H9 (cell line): ENCODE measurements at regions not wholly inside any gene's neighbourhood (a gene's known extent, or its start where the extent isn't known, plus 50 kb on each side); places are given as distances from the start of the nearest gene placed in this dataset.
A peak's percentile ranks its signal among the peaks of the same experiment; 100 is the strongest.
"Not testable (repeated sequence)": the region's sequence is repeated elsewhere in the genome, so short reads cannot be mapped to it uniquely, and the experiment has no call there.

ENCODE experiments used
- DNase-seq: peaks from one replicate; pipeline ENCODE4 v3.0.0-alpha.2; 2017
- H2AFZ ChIP-seq: one replicate; pipeline ENCODE4 v1.6.1; 2013; ENCODE audit warnings: mild to moderate bottlenecking, low read length, control low read depth, moderate library complexity
- H2AK5ac ChIP-seq: 2 replicates; pipeline ENCODE4 v1.6.1; 2013; ENCODE audit warnings: low read length, control low read depth, mixed read lengths; ENCODE audit not compliant: insufficient read length
- H2BK120ac ChIP-seq: one replicate; pipeline ENCODE4 v1.6.1; 2013; ENCODE audit warnings: low read depth, mild to moderate bottlenecking, low read length, control low read depth, inconsistent platforms; ENCODE audit not compliant: poor library complexity, severe bottlenecking
- H2BK12ac ChIP-seq: 2 replicates; pipeline ENCODE4 v1.6.1; 2013; ENCODE audit warnings: low read length, control low read depth, mixed read lengths, low read depth; ENCODE audit not compliant: insufficient read length
- H2BK15ac ChIP-seq: 2 replicates; pipeline ENCODE4 v1.6.1; 2013; ENCODE audit warnings: low read depth, low read length, control low read depth
- H2BK20ac ChIP-seq: one replicate; pipeline ENCODE4 v1.6.1; 2013; ENCODE audit warnings: low read depth, mild to moderate bottlenecking, low read length, control low read depth, inconsistent platforms; ENCODE audit not compliant: poor library complexity, severe bottlenecking
- H2BK5ac ChIP-seq: 2 replicates; pipeline ENCODE4 v1.6.1; 2013; ENCODE audit warnings: low read length, control low read depth, mixed read lengths; ENCODE audit not compliant: insufficient read length
- H3K14ac ChIP-seq: 2 replicates; pipeline ENCODE4 v1.6.1; 2013; ENCODE audit warnings: low read length, control low read depth; ENCODE audit not compliant: insufficient read depth
- H3K18ac ChIP-seq: 2 replicates; pipeline ENCODE4 v1.6.1; 2013; ENCODE audit warnings: low read depth, mild to moderate bottlenecking, mixed read lengths, low read length, control low read depth; ENCODE audit not compliant: insufficient read length
- H3K23ac ChIP-seq: 2 replicates; pipeline ENCODE4 v1.6.1; 2013; ENCODE audit warnings: low read length, control low read depth, mixed read lengths, low read depth; ENCODE audit not compliant: insufficient read length
- H3K23me2 ChIP-seq: 2 replicates; pipeline ENCODE4 v1.6.1; 2013; ENCODE audit warnings: low read depth, mild to moderate bottlenecking, mixed read lengths, low read length, control low read depth; ENCODE audit not compliant: insufficient read length, poor library complexity, severe bottlenecking
- H3K27ac ChIP-seq: 2 replicates; pipeline ENCODE4 v1.5.1; 2013; ENCODE audit warnings: low read length, control low read depth, mixed read lengths, low read depth; ENCODE audit not compliant: insufficient read length
- H3K27me3 ChIP-seq: 2 replicates; pipeline ENCODE4 v1.6.1; 2013; ENCODE audit warnings: low read length, control low read depth, inconsistent platforms; ENCODE audit not compliant: insufficient read depth
- H3K4ac ChIP-seq: 2 replicates; pipeline ENCODE4 v1.6.1; 2013; ENCODE audit warnings: low read depth, mild to moderate bottlenecking, control low read depth, inconsistent platforms, low read length, moderate library complexity
- H3K4me1 ChIP-seq: 2 replicates; pipeline ENCODE4 v1.6.1; 2013; ENCODE audit warnings: low read length, control low read depth, inconsistent platforms; ENCODE audit not compliant: insufficient read depth
- H3K4me2 ChIP-seq: 2 replicates; pipeline ENCODE4 v1.6.1; 2013; ENCODE audit warnings: low read length, control low read depth, mixed read lengths; ENCODE audit not compliant: insufficient read length, insufficient read depth
- H3K56ac ChIP-seq: 2 replicates; pipeline ENCODE4 v1.6.1; 2013; ENCODE audit warnings: low read depth, mild to moderate bottlenecking, mixed read lengths, low read length, control low read depth; ENCODE audit not compliant: insufficient read length
- H3K79me1 ChIP-seq: 2 replicates; pipeline ENCODE4 v1.6.1; 2013; ENCODE audit warnings: low read depth, mild to moderate bottlenecking, moderate library complexity, low read length, control low read depth, inconsistent platforms; ENCODE audit not compliant: insufficient read depth, poor library complexity, severe bottlenecking
- H3K79me2 ChIP-seq: 2 replicates; pipeline ENCODE4 v1.6.1; 2013; ENCODE audit warnings: low read length, control low read depth, inconsistent platforms; ENCODE audit not compliant: insufficient read depth
- H3K9ac ChIP-seq: 2 replicates; pipeline ENCODE4 v1.6.1; 2013; ENCODE audit warnings: low read length, control low read depth, mixed read lengths; ENCODE audit not compliant: insufficient read length; ENCODE audit errors: extremely low read depth
- H3K9me3 ChIP-seq: one replicate; pipeline ENCODE4 v1.6.1; 2013; ENCODE audit warnings: low read depth, low read length, inconsistent platforms; ENCODE audit not compliant: control insufficient read depth
- H3T11ph ChIP-seq: one replicate; pipeline ENCODE4 v1.6.1; 2013; ENCODE audit warnings: mild to moderate bottlenecking, low read length, control low read depth, inconsistent platforms
- H4K20me1 ChIP-seq: one replicate; pipeline ENCODE4 v1.6.1; 2013; ENCODE audit not compliant: control insufficient read depth, insufficient read length, insufficient read depth
- H4K5ac ChIP-seq: 2 replicates; pipeline ENCODE4 v1.6.1; 2013; ENCODE audit warnings: low read depth, mild to moderate bottlenecking, mixed read lengths, low read length, control low read depth; ENCODE audit not compliant: insufficient read length
- H4K8ac ChIP-seq: replicated peaks from 2 replicates; pipeline ENCODE4 v1.6.1; 2013; ENCODE audit warnings: low read length, control low read depth, mixed read lengths, low read depth; ENCODE audit not compliant: insufficient read length
- H4K91ac ChIP-seq: 2 replicates; pipeline ENCODE4 v1.6.1; 2013; ENCODE audit warnings: low read depth, mild to moderate bottlenecking, moderate library complexity, mixed read lengths, low read length, control low read depth; ENCODE audit not compliant: insufficient read length
- H3K27ac Mint-ChIP-seq, 3 experiments: 2 replicates in 2 of 3; 3 replicates in 1 of 3; pipeline ENCODE4 v1.8.0; 2020 to 2021; ENCODE audit warnings: mixed read lengths in 3 of 3, mild to moderate bottlenecking in 1 of 3, moderate library complexity in 1 of 3
- H3K27me3 Mint-ChIP-seq: 2 replicates; pipeline ENCODE4 v1.8.0; 2021; ENCODE audit warnings: low read depth, mild to moderate bottlenecking, moderate library complexity, mixed read lengths
- H3K36me3 Mint-ChIP-seq, 3 experiments: 2 replicates in 2 of 3; 3 replicates in 1 of 3; pipeline ENCODE4 v1.8.0; 2020 to 2021; ENCODE audit warnings: low read depth in 3 of 3, mixed read lengths in 3 of 3; ENCODE audit not compliant: insufficient read depth in 1 of 3
- H3K4me1 Mint-ChIP-seq, 2 experiments: 2 replicates each; pipeline ENCODE4 v1.8.0; 2020; ENCODE audit warnings: mixed read lengths in 2 of 2
- H3K4me3 Mint-ChIP-seq, 2 experiments: 2 replicates in 1 of 2; 3 replicates in 1 of 2; pipeline ENCODE4 v1.8.0; 2020 to 2021; ENCODE audit warnings: mild to moderate bottlenecking in 2 of 2, mixed read lengths in 2 of 2, moderate library complexity in 1 of 2
- H3K9me3 Mint-ChIP-seq, 2 experiments: 2 replicates in 1 of 2; 3 replicates in 1 of 2; pipeline ENCODE4 v1.8.0; 2020; ENCODE audit warnings: mild to moderate bottlenecking in 2 of 2, mixed read lengths in 2 of 2, moderate library complexity in 1 of 2
- WGBS: extraction: QIAGEN DNeasy Blood & Tissue Kit; methylation state at CpG from one replicate; pipeline ENCODE4 v1.1.7; 2013; ENCODE audit warnings: missing lambda C conversion rate, low lambda C conversion rate, mixed read lengths; ENCODE audit not compliant: insufficient read length; ENCODE audit errors: extremely low coverage; 5-methylcytosine and 5-hydroxymethylcytosine counted together

DNA sequence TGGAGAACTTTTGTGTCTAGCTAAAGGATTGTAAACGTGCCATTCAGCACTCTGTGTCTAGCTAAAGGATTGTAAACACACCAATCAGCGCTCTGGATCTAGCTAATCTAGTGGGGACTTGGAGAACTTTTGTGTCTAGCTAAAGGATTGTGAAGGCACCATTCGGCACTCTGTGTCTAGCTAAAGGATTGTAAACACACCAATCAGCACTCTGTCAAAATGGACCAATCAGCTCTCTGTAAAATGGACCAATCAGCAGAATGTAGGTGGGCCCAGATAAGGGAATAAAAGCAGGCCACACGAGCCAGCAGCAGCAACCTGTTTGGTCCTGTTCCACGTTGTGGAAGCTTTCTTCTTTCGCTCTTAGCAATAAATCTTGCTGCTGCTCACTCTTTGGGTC is 98.4 kb upstream of the UBASH3B start:
- not testable (repeated sequence) for H2BK5ac ChIP-seq, H3K27ac ChIP-seq, H2BK12ac ChIP-seq, H4K5ac ChIP-seq, H3K23me2 ChIP-seq, H3T11ph ChIP-seq, H2AK5ac ChIP-seq, H3K27me3 ChIP-seq, H2AFZ ChIP-seq, H3K9ac ChIP-seq, DNase-seq, H4K20me1 ChIP-seq, H2BK120ac ChIP-seq, H2BK20ac ChIP-seq, H3K4ac ChIP-seq, H3K4me1 Mint-ChIP-seq, H3K14ac ChIP-seq, H3K9me3 Mint-ChIP-seq, H4K8ac ChIP-seq, H3K27ac Mint-ChIP-seq, H3K79me1 ChIP-seq, H3K4me1 ChIP-seq, H3K9me3 ChIP-seq, H2BK15ac ChIP-seq, H3K56ac ChIP-seq, H3K36me3 Mint-ChIP-seq, H3K79me2 ChIP-seq, H3K23ac ChIP-seq, H4K91ac ChIP-seq, H3K18ac ChIP-seq
- WGBS = no CpG with 5 or more reads among the region's 6 CpGs
- peak overlapping the region; percentile 32 for H3K4me2 ChIP-seq
- H3K27me3 Mint-ChIP-seq = peaks cover 11% of the 10 kb centered on the region
- peak overlapping the region; percentile 48 to 70 for H3K4me3 Mint-ChIP-seq
